Activated T-cell treated with anti-CD3 and anti-CD28 coated beads, Interleukin-2, amount 50 U/mL, for 4 hours (primary cell): ENCODE measurements at regions not wholly inside any gene's neighbourhood (a gene's known extent, or its start where the extent isn't known, plus 50 kb on each side); places are given as distances from the start of the nearest gene placed in this dataset.

Experiments used
- ATAC-seq, 2 donors: fragments of 200-7000 bp; cut with Tn5 transposase; one replicate each; pipeline ENCODE4 v1.10.0; 2021
- DNase-seq: peaks from one replicate; pipeline ENCODE4 v3.0.0-alpha.2; 2020
- H3K27me3 Mint-ChIP-seq: one replicate; pipeline ENCODE4 v1.8.0; 2021; ENCODE audit warnings: low read depth, mixed read lengths
- H3K36me3 Mint-ChIP-seq: one replicate; pipeline ENCODE4 v1.8.0; 2022; ENCODE audit warnings: mixed read lengths; ENCODE audit not compliant: insufficient read depth
- H3K4me1 Mint-ChIP-seq: one replicate; pipeline ENCODE4 v1.8.0; 2021; ENCODE audit warnings: low read depth, mixed read lengths
- H3K4me3 Mint-ChIP-seq: one replicate; pipeline ENCODE4 v1.8.0; 2021; ENCODE audit warnings: mild to moderate bottlenecking, moderate library complexity, mixed read lengths
- H3K9me3 Mint-ChIP-seq: one replicate; pipeline ENCODE4 v1.8.0; 2021; ENCODE audit warnings: mixed read lengths

- Mint-ChIP-seq H3K9me3 (no peaks in the 10 kb centered on the region), H3K4me3 (no peak overlapping the region), H3K27me3 (peaks cover 7% of the 10 kb centered on the region), H3K36me3 (no peaks in the 10 kb centered on the region), H3K4me1 (no peaks in the 10 kb centered on the region)
- no peak for DNase-seq
- no peak for ATAC-seq
These were observed 95.3 kb downstream of the KLF4 start for GRCh38 chr9:107394264-107394663.

- Mint-ChIP-seq H3K4me3 (no peak overlapping the region), H3K4me1 (no peaks in the 10 kb centered on the region), H3K27me3 (peaks cover 3% of the 10 kb centered on the region), H3K36me3 (no peaks in the 10 kb centered on the region), H3K9me3 (no peaks in the 10 kb centered on the region)
- DNase-seq, result no peak
- ATAC-seq, result no peak
These were observed 98.8 kb downstream of the KLF4 start for GRCh38 chr9:107390778-107391177.

- Mint-ChIP-seq H3K9me3 (no peaks in the 10 kb centered on the region), H3K4me1 (no peaks in the 10 kb centered on the region), H3K27me3 (peaks cover 3% of the 10 kb centered on the region), H3K36me3 (no peaks in the 10 kb centered on the region), H3K4me3 (no peak overlapping the region)
- ATAC-seq (no peak), DNase-seq (no peak)
These were observed 99.3 kb downstream of the KLF4 start for GRCh38 chr9:107390279-107390678.

DNA sequence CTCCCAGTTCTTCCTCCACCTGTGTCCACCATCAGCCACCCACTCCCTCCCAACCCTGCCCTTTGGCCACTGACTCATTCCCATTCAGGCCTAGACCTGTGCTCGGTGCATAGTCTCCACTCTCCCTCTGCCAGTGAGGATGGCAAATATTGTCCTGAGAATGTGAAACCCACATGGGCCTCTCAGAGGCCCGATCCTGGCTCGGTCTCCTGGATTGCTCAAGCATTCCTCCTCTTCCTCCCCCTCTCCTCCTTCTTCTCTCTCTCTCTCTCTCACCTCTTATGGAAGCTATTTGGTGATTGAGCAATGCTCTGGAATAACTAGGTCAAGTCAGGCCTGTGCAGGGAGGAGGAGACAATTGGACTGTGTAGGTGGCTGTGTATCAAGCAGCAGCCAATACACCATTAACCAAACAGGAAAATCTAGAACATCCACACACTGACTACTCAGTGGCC, 99.9 kb downstream of the KLF4 start:
- peaks cover 3% of the 10 kb centered on the region for H3K27me3 Mint-ChIP-seq
- H3K4me1 Mint-ChIP-seq, result no peaks in the 10 kb centered on the region
- no peak for ATAC-seq
- no peak for DNase-seq
- H3K9me3 Mint-ChIP-seq, result no peaks in the 10 kb centered on the region
- no peak overlapping the region for H3K4me3 Mint-ChIP-seq
- no peaks in the 10 kb centered on the region for H3K36me3 Mint-ChIP-seq

DNA sequence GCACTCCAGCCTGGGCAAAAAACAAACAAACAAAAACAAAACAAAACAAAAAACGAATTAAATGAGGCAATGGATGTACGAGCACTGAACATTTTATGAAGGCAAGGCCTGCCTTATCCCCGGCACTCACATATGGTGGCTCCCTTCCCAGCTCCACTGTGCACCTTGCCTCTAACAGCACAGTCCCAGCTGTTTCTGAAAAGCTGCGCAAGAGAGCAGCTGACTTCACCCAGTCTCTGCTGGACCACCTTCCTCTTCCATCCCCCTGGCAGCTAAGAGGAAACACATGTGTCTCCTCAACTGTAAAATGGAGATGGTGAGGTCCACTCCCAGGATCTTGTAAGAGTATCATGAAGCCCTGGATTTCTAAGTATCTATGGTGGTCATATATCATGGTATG, 100.7 kb downstream of the KLF4 start:
- DNase-seq (no peak), ATAC-seq (no peak)
- H3K9me3 Mint-ChIP-seq, result no peaks in the 10 kb centered on the region
- no peaks in the 10 kb centered on the region for H3K36me3 Mint-ChIP-seq
- no peak overlapping the region for H3K4me3 Mint-ChIP-seq
- H3K27me3 Mint-ChIP-seq, result peaks cover 3% of the 10 kb centered on the region
- no peaks in the 10 kb centered on the region for H3K4me1 Mint-ChIP-seq

- ATAC-seq (no peak), DNase-seq (no peak)
- Mint-ChIP-seq H3K4me1 (no peaks in the 10 kb centered on the region), H3K36me3 (no peaks in the 10 kb centered on the region), H3K27me3 (peaks cover 3% of the 10 kb centered on the region), H3K9me3 (no peaks in the 10 kb centered on the region), H3K4me3 (no peak overlapping the region)
These were observed 102.2 kb downstream of the KLF4 start for GRCh38 chr9:107387409-107387808.

- no peaks in the 10 kb centered on the region for H3K9me3 Mint-ChIP-seq
These were observed 103.2 kb downstream of the KLF4 start for GRCh38 chr9:107386396-107386795.

More at GRCh38 chr9:107386396-107386795, 103.2 kb downstream of the KLF4 start:
- ATAC-seq, result no peak
- Mint-ChIP-seq H3K4me1 (no peaks in the 10 kb centered on the region), H3K4me3 (no peak overlapping the region), H3K36me3 (no peaks in the 10 kb centered on the region), H3K27me3 (peaks cover 3% of the 10 kb centered on the region)
- DNase-seq, result no peak
